ENCODE measurements at regions not wholly inside any gene's neighbourhood (a gene's known extent, or its start where the extent isn't known, plus 50 kb on each side); places are given as distances from the start of the nearest gene placed in this dataset.
"Not testable (repeated sequence)": the region's sequence is repeated elsewhere in the genome, so short reads cannot be mapped to it uniquely, and the experiment has no call there.

GRCh38 chr10:45144326-45145070 is 143.8 kb downstream of the ZNF22 start:
- Histone ChIP-seq H3K27ac (peak overlapping the region in 3 of 11 experiments; percentile 44 to 71 (median 50); a peak in 6 of 22 replicates), H3K4me3 (no peak overlapping the region), H3K4me1 (peaks cover 0 to 28% (median 2%) of the 10 kb centered on the region in 10 experiments; a peak in 8 of 20 replicates), H3K27me3 (no peaks in the 10 kb centered on the region), H3K9ac (peak overlapping the region in 1 of 11 experiments; percentile 27; a peak in 1 of 22 replicates), H3K36me3 (no peaks in the 10 kb centered on the region), H3K9me3 (replicated peaks in 1 of 11) (no peaks in the 10 kb centered on the region), H3K4me2 (peak overlapping the region in 4 of 11 experiments; percentile 8 to 76 (median 67); a peak in 7 of 22 replicates), H4K20me1 (no peaks in the 10 kb centered on the region; a peak in 1 of 22 replicates)
- TF ChIP-seq Cebpa-rat (IDR thresholded peaks at IDR 0.05) = no peak

- H3K36me3 ChIP-seq = not testable (repeated sequence)
These were observed 144.4 kb downstream of the ZNF22 start for GRCh38 chr10:45145143-45145542.

GRCh38 chr10:45147000-45147399 is 146.3 kb downstream of the ZNF22 start:
- no peaks in the 10 kb centered on the region for H3K36me3 ChIP-seq
- no peak overlapping the region for H3K4me3 ChIP-seq
- no peaks in the 10 kb centered on the region for H3K9me3 ChIP-seq (replicated peaks in 1 of 11)
- H3K27ac ChIP-seq = no peak overlapping the region
- peaks cover 0 to 28% (median 2%) of the 10 kb centered on the region in 10 experiments; a peak in 8 of 20 replicates for H3K4me1 ChIP-seq
- no peaks in the 10 kb centered on the region for H3K27me3 ChIP-seq
- no peaks in the 10 kb centered on the region; a peak in 1 of 22 replicates for H4K20me1 ChIP-seq
- no peak for TF ChIP-seq Cebpa-rat (IDR thresholded peaks at IDR 0.05)
- no peak overlapping the region for H3K9ac ChIP-seq
- no peak overlapping the region for H3K4me2 ChIP-seq

More at GRCh38 chr10:45145143-45145542, 144.4 kb downstream of the ZNF22 start:
- Histone ChIP-seq H3K4me2 (peak overlapping the region in 4 of 11 experiments; percentile 15 to 76 (median 67); a peak in 5 of 22 replicates), H3K4me1 (peaks cover 0 to 28% (median 2%) of the 10 kb centered on the region in 10 experiments; a peak in 8 of 20 replicates), H3K27ac (peak overlapping the region in 3 of 11 experiments; percentile 44 to 71 (median 50); a peak in 5 of 22 replicates), H3K9ac (peak overlapping the region in 1 of 11 experiments; percentile 27; a peak in 1 of 22 replicates)
- H3K4me3 ChIP-seq; H4K20me1 ChIP-seq; H3K27me3 ChIP-seq; H3K9me3 ChIP-seq (replicated peaks in 1 of 11): not testable (repeated sequence)

- H3K27ac ChIP-seq = no peak overlapping the region
- H3K4me1 ChIP-seq = peaks cover 0 to 7% (median 0%) of the 10 kb centered on the region in 10 experiments; a peak in 6 of 20 replicates
- H3K9me3 ChIP-seq (replicated peaks in 1 of 11) = no peaks in the 10 kb centered on the region
- no peaks in the 10 kb centered on the region for H3K36me3 ChIP-seq
- no peaks in the 10 kb centered on the region for H3K27me3 ChIP-seq
- H3K4me3 ChIP-seq = no peak overlapping the region
- no peaks in the 10 kb centered on the region for H4K20me1 ChIP-seq
- H3K4me2 ChIP-seq = no peak overlapping the region
- TF ChIP-seq Cebpa-rat (IDR thresholded peaks at IDR 0.05) = no peak
- H3K9ac ChIP-seq = no peak overlapping the region
These were observed 150.3 kb downstream of the ZNF22 start for GRCh38 chr10:45150997-45151396.

- TF ChIP-seq Cebpa-rat (IDR thresholded peaks at IDR 0.05) = no peak
- peaks cover 0 to 4% (median 0%) of the 10 kb centered on the region in 10 experiments; a peak in 1 of 20 replicates for H3K4me1 ChIP-seq
These were observed 150.9 kb downstream of the ZNF22 start for GRCh38 chr10:45151467-45152214.

GRCh38 chr10:45152726-45153125 is 152.0 kb downstream of the ZNF22 start:
- Histone ChIP-seq H3K9me3 (replicated peaks in 1 of 11) (no peaks in the 10 kb centered on the region), H4K20me1 (no peaks in the 10 kb centered on the region), H3K36me3 (no peaks in the 10 kb centered on the region), H3K9ac (no peak overlapping the region), H3K4me1 (peaks cover 0 to 4% (median 0%) of the 10 kb centered on the region in 10 experiments; a peak in 1 of 20 replicates), H3K4me2 (no peak overlapping the region), H3K27ac (no peak overlapping the region), H3K27me3 (no peaks in the 10 kb centered on the region), H3K4me3 (no peak overlapping the region)
- no peak for TF ChIP-seq Cebpa-rat (IDR thresholded peaks at IDR 0.05)

More at GRCh38 chr10:45151467-45152214, 150.9 kb downstream of the ZNF22 start:
- Histone ChIP-seq H3K36me3 (no peaks in the 10 kb centered on the region), H3K27ac (no peak overlapping the region), H4K20me1 (no peaks in the 10 kb centered on the region), H3K4me2 (no peak overlapping the region), H3K9me3 (replicated peaks in 1 of 11) (no peaks in the 10 kb centered on the region), H3K27me3 (no peaks in the 10 kb centered on the region), H3K9ac (no peak overlapping the region), H3K4me3 (no peak overlapping the region)

- H3K4me2 ChIP-seq = no peak overlapping the region
- H3K36me3 ChIP-seq = no peaks in the 10 kb centered on the region
- H3K9ac ChIP-seq = no peak overlapping the region
- no peaks in the 10 kb centered on the region for H3K9me3 ChIP-seq (replicated peaks in 1 of 11)
- no peaks in the 10 kb centered on the region for H3K4me1 ChIP-seq
- no peak overlapping the region for H3K27ac ChIP-seq
- no peaks in the 10 kb centered on the region for H3K27me3 ChIP-seq
- no peak for TF ChIP-seq Cebpa-rat (IDR thresholded peaks at IDR 0.05)
- no peaks in the 10 kb centered on the region for H4K20me1 ChIP-seq
- H3K4me3 ChIP-seq = no peak overlapping the region
These were observed 153.8 kb downstream of the ZNF22 start for GRCh38 chr10:45154502-45154901.

- Histone ChIP-seq H3K4me2 (no peak overlapping the region), H3K4me3 (no peak overlapping the region), H3K27ac (no peak overlapping the region), H3K9me3 (replicated peaks in 1 of 11) (no peaks in the 10 kb centered on the region), H3K4me1 (peaks cover 0 to 8% (median 0%) of the 10 kb centered on the region in 10 experiments; a peak in 5 of 20 replicates), H4K20me1 (no peaks in the 10 kb centered on the region), H3K9ac (no peak overlapping the region), H3K36me3 (no peaks in the 10 kb centered on the region), H3K27me3 (no peaks in the 10 kb centered on the region)
- TF ChIP-seq Cebpa-rat (IDR thresholded peaks at IDR 0.05) = no peak
These were observed 155.1 kb downstream of the ZNF22 start for GRCh38 chr10:45155784-45156183.

GRCh38 chr10:45160271-45160670 is 155.1 kb downstream of the OR13A1 start:
- no peaks in the 10 kb centered on the region for H3K27me3 ChIP-seq
- no peaks in the 10 kb centered on the region for H4K20me1 ChIP-seq
- no peak for TF ChIP-seq Cebpa-rat (IDR thresholded peaks at IDR 0.05)
- no peaks in the 10 kb centered on the region for H3K36me3 ChIP-seq
- H3K4me1 ChIP-seq = peaks cover 0 to 13% (median 0%) of the 10 kb centered on the region in 10 experiments; a peak in 5 of 20 replicates
- no peak overlapping the region for H3K4me3 ChIP-seq
- no peaks in the 10 kb centered on the region for H3K9me3 ChIP-seq (replicated peaks in 1 of 11)
- no peak overlapping the region for H3K9ac ChIP-seq
- peak overlapping the region in 2 of 11 experiments; percentile 30 to 62; a peak in 2 of 22 replicates for H3K27ac ChIP-seq
- H3K4me2 ChIP-seq = peak overlapping the region in 3 of 11 experiments; percentile 15 to 38 (median 20); a peak in 4 of 22 replicates
